GM23338 (cell line): ENCODE measurements at regions not wholly inside any gene's neighbourhood (a gene's known extent, or its start where the extent isn't known, plus 50 kb on each side); places are given as distances from the start of the nearest gene placed in this dataset.

Experiments used
- ATAC-seq: fragments of 200-7000 bp; cut with Tn5 transposase; 3 replicates; pipeline ENCODE4 v1.9.1; 2020
- DNase-seq: peaks from one replicate; pipeline ENCODE4 v3.0.0-alpha.2; 2015; ENCODE audit warnings: low spot score
- H2AFZ ChIP-seq: fragments of 200-600 bp; sonication (generic); 2 replicates; pipeline ENCODE4 v1.8.0; 2016; ENCODE audit warnings: antibody characterized with exemption, mild to moderate bottlenecking, moderate library complexity
- H3F3A ChIP-seq: fragments of 200-600 bp; sonication (generic); replicated peaks from 2 replicates; pipeline ENCODE4 v1.8.0; 2017; ENCODE audit warnings: antibody characterized with exemption, mixed run types, low read depth
- H3K27ac ChIP-seq: fragments of 200-600 bp; sonication (generic); 2 replicates; pipeline ENCODE4 v1.6.1; 2016; ENCODE audit warnings: low read depth
- H3K27me3 ChIP-seq: fragments of 200-600 bp; sonication (generic); 2 replicates; pipeline ENCODE4 v1.8.0; 2016; ENCODE audit warnings: mild to moderate bottlenecking, mixed run types, moderate library complexity; ENCODE audit not compliant: insufficient read depth
- H3K36me3 ChIP-seq: fragments of 200-600 bp; sonication (generic); 2 replicates; pipeline ENCODE4 v1.8.0; 2016; ENCODE audit warnings: mild to moderate bottlenecking; ENCODE audit not compliant: insufficient read depth
- H3K4me1 ChIP-seq: fragments of 200-600 bp; sonication (generic); 2 replicates; pipeline ENCODE4 v1.8.0; 2016; ENCODE audit warnings: mild to moderate bottlenecking, moderate library complexity; ENCODE audit not compliant: insufficient read depth
- H3K4me2 ChIP-seq: fragments of 200-600 bp; sonication (generic); 2 replicates; pipeline ENCODE4 v1.7.1; 2017; ENCODE audit warnings: mixed run types
- H3K4me3 ChIP-seq: fragments of 200-600 bp; sonication (generic); 2 replicates; pipeline ENCODE4 v1.6.1; 2016; ENCODE audit warnings: mixed run types
- H3K79me2 ChIP-seq: fragments of 200-600 bp; sonication (generic); replicated peaks from 2 replicates; pipeline ENCODE4 v1.8.0; 2017; ENCODE audit warnings: mild to moderate bottlenecking; ENCODE audit not compliant: insufficient read depth
- H3K9me2 ChIP-seq: fragments of 200-600 bp; sonication (generic); 2 replicates; pipeline ENCODE4 v1.8.0; 2017; ENCODE audit not compliant: insufficient read depth
- H4K20me1 ChIP-seq: fragments of 200-600 bp; sonication (generic); replicated peaks from 2 replicates; pipeline ENCODE4 v1.8.0; 2017; ENCODE audit warnings: mild to moderate bottlenecking; ENCODE audit not compliant: insufficient read depth
- H3K27ac Mint-ChIP-seq: 2 replicates; pipeline ENCODE4 v1.8.0; 2020; ENCODE audit warnings: inconsistent platforms, mild to moderate bottlenecking, moderate library complexity, mixed read lengths
- H3K27me3 Mint-ChIP-seq: 3 replicates; pipeline ENCODE4 v1.8.0; 2022; ENCODE audit warnings: low read depth, mild to moderate bottlenecking, moderate library complexity, mixed read lengths, inconsistent platforms; ENCODE audit not compliant: insufficient read depth, poor library complexity
- H3K36me3 Mint-ChIP-seq: 3 replicates; pipeline ENCODE4 v1.8.0; 2021; ENCODE audit warnings: low read depth, mild to moderate bottlenecking, inconsistent platforms, moderate library complexity, mixed read lengths
- H3K4me1 Mint-ChIP-seq: 3 replicates; pipeline ENCODE4 v1.8.0; 2020; ENCODE audit warnings: mild to moderate bottlenecking, inconsistent platforms, mixed read lengths
- H3K4me3 Mint-ChIP-seq: 3 replicates; pipeline ENCODE4 v1.8.0; 2021; ENCODE audit warnings: moderate library complexity, mild to moderate bottlenecking, inconsistent platforms, mixed read lengths
- H3K9me3 Mint-ChIP-seq: 3 replicates; pipeline ENCODE4 v1.8.0; 2020; ENCODE audit warnings: moderate library complexity, mild to moderate bottlenecking, inconsistent platforms, mixed read lengths
- CREB1 ChIP-seq: fragments of 250-450 bp; sonication (Bioruptor Pico); IDR thresholded peaks from 2 replicates; pipeline ENCODE4 v1.5.0; 2020; ENCODE audit warnings: low read depth, mild to moderate bottlenecking, moderate library complexity
- CTCF ChIP-seq, 2 experiments: fragments of 200-600 bp in 1 of 2; sonication (generic) in 1 of 2; conservative IDR thresholded peaks; 2 replicates each; pipeline versions ENCODE4 v1.5.1 to v1.6.1; 2016 to 2017; ENCODE audit warnings: antibody characterized with exemption in 2 of 2, low read depth in 2 of 2, mild to moderate bottlenecking in 2 of 2, moderate library complexity in 1 of 2
- ETS1 ChIP-seq: IDR thresholded peaks from 2 replicates; pipeline ENCODE4 v1.6.1; 2016; ENCODE audit warnings: antibody characterized with exemption
- EZH2 ChIP-seq: fragments of 200-600 bp; sonication (generic); IDR thresholded peaks from one replicate; pipeline ENCODE4 v1.8.0; 2017; ENCODE audit warnings: antibody characterized with exemption, mild to moderate bottlenecking, low read depth; ENCODE audit not compliant: unreplicated experiment
- JUNB ChIP-seq: IDR thresholded peaks from one replicate; pipeline ENCODE4 v1.6.1; 2016; ENCODE audit warnings: antibody characterized with exemption; ENCODE audit not compliant: unreplicated experiment
- NANOG ChIP-seq: IDR thresholded peaks from 2 replicates; pipeline ENCODE4 v1.6.1; 2016; ENCODE audit warnings: antibody characterized with exemption, borderline replicate concordance
- POLR2AphosphoS5 ChIP-seq: IDR thresholded peaks from 2 replicates; pipeline ENCODE4 v1.6.1; 2016; ENCODE audit warnings: antibody characterized with exemption, low read depth
- REST ChIP-seq: IDR thresholded peaks from one replicate; pipeline ENCODE4 v1.6.1; 2018; ENCODE audit warnings: antibody characterized with exemption; ENCODE audit not compliant: unreplicated experiment
- ZNF114 ChIP-seq: fragments of 250-450 bp; sonication (Bioruptor Pico); IDR thresholded peaks from 2 replicates; pipeline ENCODE4 v1.5.0; 2020; ENCODE audit warnings: mild to moderate bottlenecking, moderate library complexity
- ZNF331 ChIP-seq: fragments of 250-450 bp; sonication (Bioruptor Pico); IDR thresholded peaks from 2 replicates; pipeline ENCODE4 v1.5.0; 2020; ENCODE audit warnings: low read depth, mild to moderate bottlenecking, moderate library complexity

- TF ChIP-seq EZH2 (no peak), ZNF114 (CRISPR knock-in tag) (no peak), ZNF331 (CRISPR knock-in tag) (no peak), NANOG (no peak), POLR2AphosphoS5 (no peak), ETS1 (no peak)
These were observed 205.3 kb downstream of the SLC39A8 start (continued) for GRCh38 chr4:102139932-102140331.

GRCh38 chr4:102139132-102139573 lies 206.1 kb downstream of the SLC39A8 start:
- TF ChIP-seq POLR2AphosphoS5 (no peak), JUNB (no peak), ZNF331 (CRISPR knock-in tag) (no peak), REST (no peak), NANOG (no peak), CTCF (conservative IDR thresholded peaks at IDR 0.05; ENCODE audit: low read depth in 2 of 2) (no peak), ZNF114 (CRISPR knock-in tag) (no peak), CREB1 (CRISPR knock-in tag) (no peak)
- H3K36me3 Mint-ChIP-seq: no peaks in the 10 kb centered on the region
- no peaks in the 10 kb centered on the region for H3K36me3 ChIP-seq
- H2AFZ ChIP-seq: no peak overlapping the region
- no peaks in the 10 kb centered on the region for H3K79me2 ChIP-seq
- H3K27me3 Mint-ChIP-seq: no peaks in the 10 kb centered on the region
- H3K4me2 ChIP-seq: no peak overlapping the region
- ATAC-seq (no peak), DNase-seq (no peak)
- H3K4me1 Mint-ChIP-seq: peaks cover 4% of the 10 kb centered on the region; the same call in 2 of the 3 replicates
- no peaks in the 10 kb centered on the region for H3K9me2 ChIP-seq
- no peaks in the 10 kb centered on the region for H3K9me3 Mint-ChIP-seq
- H3K4me1 ChIP-seq: no peaks in the 10 kb centered on the region
- no peaks in the 10 kb centered on the region for H3F3A ChIP-seq
- no peak overlapping the region for H3K27ac ChIP-seq
- H3K27me3 ChIP-seq: no peaks in the 10 kb centered on the region
- H4K20me1 ChIP-seq: no peaks in the 10 kb centered on the region
- H3K27ac Mint-ChIP-seq: no peak overlapping the region
- no peak overlapping the region for H3K4me3 Mint-ChIP-seq
- H3K4me3 ChIP-seq: no peak overlapping the region
